Dedifferentiated amniotic fluid mesenchymal stem cell (primary cell): ENCODE measurements at regions not wholly inside any gene's neighbourhood (a gene's known extent, or its start where the extent isn't known, plus 50 kb on each side); places are given as distances from the start of the nearest gene placed in this dataset.

ENCODE experiments used
- DNase-seq: peaks from one replicate; pipeline ENCODE4 v3.0.0-alpha.2; 2016; ENCODE audit errors: extremely low spot score

DNA sequence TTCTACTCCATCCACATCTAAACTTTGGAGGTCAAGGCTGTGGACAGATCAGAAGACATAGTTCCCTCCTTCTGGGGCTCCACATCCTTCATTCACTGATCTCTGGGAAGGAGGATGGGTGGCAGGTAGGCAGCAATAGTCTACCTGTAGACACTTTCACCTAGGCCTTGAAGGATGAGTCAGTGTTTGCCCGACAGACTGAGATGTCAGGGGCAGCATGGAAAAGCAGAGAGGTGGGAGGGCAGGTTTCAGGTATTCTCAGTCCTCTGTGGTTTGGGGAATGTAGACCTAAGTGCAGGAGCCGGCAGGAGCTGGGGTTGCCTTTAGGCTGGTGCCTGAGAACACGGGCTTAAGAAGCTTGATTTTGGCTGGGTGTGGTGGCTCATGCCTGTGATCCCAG lies 171.9 kb upstream of the ZNF267 start:
- no peak for DNase-seq

DNA sequence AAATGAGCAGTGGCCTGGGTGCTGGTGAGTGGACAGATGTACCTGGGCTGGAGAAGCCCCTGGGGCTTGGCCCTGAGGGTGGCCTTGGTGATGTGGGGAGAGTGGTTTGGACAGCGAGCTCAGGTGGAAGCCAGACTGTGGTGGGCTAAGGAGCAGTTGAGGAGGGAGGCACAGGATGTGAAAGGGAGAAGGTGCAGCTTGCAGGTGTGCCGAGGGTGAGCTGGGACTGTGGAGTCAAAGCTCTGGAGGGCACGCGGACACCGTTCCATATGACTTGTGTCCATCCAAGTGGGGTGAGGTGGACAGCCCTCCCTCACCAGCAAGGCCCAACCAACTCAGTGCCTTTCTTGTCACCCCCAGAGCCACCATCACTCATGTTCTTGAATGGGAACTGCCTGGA lies 170.8 kb upstream of the ZNF267 start:
- DNase-seq: no peak

DNA sequence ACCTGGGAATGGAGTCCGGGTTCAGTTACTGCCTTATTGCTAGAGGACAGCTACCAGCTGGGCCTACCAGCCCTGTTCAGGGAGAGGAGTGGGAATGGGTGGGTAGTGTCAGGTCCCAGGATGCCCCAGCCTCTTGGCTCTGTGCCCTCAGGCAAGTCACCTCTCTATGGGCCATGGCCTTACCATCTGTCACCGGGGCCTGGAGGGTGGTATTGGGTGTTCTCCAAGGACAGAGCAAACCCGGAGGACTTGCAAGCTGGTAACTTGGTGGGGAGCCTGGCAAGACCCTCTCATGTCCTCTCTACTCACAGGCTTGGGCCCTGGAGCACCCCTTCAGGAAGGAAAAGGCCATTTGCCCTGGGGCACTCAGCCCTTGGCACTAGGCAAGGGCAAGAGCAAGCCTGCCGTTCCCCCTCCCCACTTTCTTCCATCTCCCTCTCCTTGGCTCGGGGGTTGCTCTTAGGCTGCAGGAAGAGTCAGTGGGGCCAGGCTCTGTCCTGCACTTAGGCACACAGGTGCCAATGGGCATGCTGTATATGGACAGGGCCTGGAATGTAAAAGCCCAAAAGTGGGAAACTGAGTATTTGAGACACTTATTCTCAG lies 170.0 kb upstream of the ZNF267 start:
- DNase-seq: no peak

DNA sequence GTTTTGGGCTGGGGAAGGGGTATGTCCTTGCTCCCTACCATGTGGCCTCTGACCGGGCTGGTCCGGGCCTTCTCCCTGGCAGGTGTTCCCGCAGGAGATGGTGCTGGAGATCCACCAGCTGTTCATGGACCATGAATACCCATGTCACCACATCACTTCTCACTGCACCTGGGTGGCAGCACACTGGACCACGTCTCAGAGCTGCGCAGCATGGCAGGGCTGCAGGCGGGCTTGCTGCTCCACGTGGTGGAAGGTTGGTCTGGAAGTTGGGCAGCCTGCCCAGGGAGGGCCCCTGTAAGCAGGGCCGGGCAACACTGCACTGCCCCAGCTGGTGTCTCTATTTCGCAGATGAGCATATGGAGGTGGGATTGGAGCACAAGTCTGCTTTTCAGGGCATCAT lies 169.5 kb upstream of the ZNF267 start:
- no peak for DNase-seq

DNA sequence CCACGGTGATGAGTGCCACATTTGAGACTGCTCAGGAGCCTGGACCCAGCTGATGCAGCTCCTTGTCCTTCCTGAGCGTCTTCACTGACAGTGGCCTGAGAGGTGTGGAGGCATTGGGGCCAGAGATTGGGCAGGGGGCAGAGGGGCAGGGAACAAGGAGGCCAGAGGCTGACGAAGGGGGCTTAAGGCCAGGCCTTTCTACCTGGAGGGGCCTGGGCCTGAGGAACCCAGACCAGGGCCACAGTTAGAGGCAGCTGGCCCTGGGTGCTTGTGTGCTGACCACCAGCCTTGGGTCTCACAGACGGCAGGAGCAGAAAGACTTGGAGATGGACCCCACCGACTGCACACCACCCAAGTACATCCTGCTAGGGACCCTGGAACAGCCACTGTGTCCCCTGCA lies 168.2 kb upstream of the ZNF267 start:
- DNase-seq: no peak

DNA sequence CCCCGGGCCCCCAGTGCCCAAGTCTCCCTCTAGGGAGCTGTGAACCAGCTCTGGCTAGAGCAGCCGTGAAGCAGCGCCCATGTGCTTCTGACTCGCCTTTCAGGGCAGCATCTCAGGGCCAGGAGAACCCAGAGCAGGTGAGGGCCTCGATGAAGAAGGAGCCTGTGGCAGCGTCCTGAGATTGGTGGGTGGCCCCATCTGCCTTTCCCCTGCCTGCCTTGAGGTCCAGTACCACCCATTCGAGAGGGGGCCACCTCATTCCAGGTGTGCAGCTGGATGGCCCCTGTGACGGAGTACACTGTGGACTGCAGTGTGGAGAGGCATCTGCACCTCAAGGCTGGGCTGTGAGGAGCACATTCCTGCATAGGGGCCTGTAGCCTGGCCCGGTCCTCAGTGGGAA lies 167.3 kb upstream of the ZNF267 start:
- DNase-seq: no peak

DNA sequence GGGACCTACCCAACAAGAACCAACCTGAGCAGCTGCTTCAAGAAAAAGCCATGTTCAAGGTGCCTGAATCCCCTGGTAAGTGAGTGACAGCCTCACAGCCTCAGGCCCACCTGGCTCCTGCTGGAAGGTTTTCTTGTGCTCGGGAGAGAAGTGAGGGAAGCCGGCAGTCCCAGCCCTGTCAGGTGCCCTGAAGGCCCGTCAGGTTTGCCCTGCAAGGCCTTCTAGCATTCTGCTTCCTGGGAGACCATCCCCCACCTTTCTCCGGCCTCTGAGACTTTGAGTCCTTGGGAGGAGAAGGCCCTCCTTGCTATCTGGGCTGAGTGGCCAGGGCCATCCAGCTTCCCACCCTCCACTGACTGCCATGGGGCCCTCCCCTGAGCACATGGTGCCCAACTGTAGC lies 166.7 kb upstream of the ZNF267 start:
- no peak for DNase-seq

DNA sequence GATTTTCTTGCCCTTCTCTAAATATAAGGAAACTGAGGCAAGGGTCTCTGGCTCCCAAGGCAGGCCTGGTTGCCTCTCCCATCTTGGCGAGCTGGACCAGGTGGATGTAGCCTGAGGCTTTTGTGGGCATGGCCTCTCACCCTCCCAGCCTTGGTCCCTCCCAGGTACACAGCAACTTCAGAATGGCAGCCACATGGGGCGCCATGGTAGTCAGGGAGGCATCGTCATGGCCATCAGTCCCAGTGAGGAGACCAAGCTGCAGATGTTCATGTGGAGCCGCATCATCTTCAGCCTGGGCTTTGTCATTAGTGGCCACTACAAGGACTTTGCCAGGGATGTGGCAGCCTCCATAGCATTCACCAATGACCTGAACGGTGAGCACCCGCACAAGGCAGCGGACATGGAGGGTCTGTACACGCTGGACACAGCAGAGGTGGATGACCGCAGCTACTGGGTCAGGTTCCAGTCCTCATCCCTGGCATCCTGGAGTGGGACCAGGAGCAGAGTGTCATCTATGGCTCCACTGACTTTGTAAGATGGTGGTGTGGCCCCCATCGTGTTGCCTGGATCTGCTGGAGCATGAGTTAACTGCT lies 165.8 kb upstream of the ZNF267 start:
- DNase-seq: no peak

DNA sequence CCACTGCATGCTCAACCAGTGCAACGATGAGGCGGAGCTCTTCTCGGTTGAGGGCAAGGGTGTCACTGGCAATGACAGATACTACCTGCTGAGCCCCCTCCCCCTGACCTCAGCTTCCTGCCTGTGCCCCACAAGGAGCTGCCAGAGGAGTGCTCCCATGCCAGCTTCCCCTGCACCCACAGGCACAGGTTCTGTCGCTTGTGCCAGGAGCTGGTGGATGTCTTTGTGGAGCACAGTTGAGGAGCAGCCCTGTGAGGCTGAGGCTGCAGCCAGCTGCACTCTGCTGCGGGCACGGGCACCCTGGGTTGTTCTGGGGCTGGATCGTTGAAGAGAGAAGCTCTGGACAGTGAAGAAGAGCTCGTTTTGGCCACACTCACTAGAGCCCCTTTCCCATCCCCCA lies 165.3 kb upstream of the ZNF267 start:
- DNase-seq: no peak

DNA sequence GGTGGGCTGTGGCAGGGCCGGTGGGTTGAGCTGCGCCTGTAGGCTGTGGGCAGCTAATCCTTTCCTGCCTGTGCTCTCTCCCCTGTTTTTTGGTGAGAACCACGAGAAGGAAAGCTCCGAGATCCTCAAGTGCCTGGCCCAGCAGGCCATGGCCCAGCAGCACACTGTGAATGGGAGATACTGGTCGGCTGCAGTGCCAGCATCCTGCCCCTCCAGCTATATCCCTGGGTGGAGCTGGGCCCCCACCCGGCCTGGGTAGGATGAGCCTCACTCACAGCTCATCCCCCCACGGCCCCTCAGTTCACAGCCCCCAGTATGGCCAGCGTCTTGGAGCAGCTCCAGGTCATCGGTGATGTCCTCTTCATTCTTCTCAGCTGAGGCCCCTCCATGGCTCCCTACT lies 164.4 kb upstream of the ZNF267 start:
- DNase-seq: no peak

DNA sequence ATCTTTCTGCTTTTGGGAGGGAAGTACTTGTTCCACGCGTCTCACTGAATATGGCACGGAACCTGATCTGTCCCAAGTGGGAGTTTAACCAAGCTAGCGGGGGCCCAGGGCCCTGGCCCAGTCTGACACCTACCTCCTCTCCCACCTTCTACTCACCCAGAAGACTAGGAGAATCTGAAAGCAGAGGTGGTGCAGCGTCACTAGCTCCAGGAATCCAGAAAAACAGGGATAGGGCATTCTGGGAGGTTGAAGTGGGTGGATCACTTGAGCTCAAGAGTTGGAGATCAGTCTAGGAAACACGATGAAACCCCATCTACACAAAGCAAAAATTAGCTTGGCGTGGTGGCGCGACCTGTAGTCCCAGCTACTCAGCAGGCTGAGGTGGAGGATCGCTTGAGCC lies 163.5 kb upstream of the ZNF267 start:
- no peak for DNase-seq

DNA sequence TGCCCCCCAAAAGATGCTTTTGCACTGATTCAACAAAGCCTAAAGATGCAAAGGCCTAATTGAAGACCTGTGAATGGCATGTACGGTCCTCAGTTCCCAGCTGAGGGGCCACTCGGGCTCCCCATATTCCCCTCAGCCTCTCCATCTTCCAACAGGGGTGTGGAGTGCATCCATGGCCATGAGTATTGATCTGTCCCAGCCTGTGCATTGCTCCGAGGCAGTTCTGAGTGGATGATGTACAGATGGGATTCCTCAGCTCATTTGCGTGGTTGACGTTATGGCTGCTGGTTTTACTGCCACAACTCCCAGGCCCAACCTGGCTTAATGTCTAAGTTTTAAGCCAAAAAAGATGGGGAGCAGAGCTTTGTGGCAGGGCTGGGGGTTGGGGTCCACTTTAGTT lies 162.7 kb upstream of the ZNF267 start:
- DNase-seq: no peak

DNA sequence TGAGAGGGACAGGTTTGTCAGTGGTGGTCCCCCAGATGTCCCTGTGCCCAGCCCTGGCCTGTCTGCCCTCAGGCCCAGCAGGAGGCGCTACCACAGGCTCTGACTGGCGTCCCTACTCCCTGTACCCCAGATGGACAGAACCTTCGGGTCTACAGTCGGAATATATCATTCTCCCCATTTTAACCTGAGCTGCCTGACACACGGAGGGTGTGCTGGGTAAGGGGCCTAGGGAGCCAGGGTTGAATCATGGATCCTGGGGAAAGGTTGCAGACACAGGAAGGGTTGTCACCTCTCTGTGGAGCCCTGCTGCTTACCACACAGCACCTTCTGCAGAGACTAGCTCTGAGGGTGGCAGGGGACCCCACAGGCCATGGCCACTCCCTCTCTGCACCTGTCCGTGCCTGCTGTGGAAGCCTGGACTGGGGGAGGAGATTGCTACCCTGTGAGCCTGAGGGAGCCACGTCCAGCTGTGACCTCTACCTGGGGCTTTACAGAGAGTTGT lies 162.2 kb upstream of the ZNF267 start:
- DNase-seq: no peak

DNA sequence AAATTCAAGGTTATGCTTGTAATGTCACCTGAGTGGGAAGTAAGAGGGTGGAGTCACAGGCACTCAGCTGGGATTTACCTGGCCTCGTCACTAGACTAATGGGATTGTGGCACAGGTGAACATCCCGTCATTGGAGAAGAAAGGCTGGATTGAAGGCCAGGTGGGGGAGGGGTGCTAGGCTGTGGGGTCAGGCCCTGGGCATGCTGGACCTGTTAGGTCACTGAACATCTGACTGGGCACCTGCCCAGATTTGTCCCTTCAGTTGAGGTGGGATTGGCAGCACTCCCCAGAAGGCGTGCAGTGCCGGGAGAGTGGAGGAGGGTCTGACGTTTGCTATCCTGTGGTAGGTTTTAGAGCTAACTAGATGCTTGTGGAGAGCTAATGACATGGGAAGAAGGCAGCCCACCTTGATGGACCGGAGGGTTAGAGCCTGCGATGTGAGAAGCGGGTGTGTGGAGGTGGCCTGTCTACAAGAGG lies 161.5 kb upstream of the ZNF267 start:
- DNase-seq: no peak

DNA sequence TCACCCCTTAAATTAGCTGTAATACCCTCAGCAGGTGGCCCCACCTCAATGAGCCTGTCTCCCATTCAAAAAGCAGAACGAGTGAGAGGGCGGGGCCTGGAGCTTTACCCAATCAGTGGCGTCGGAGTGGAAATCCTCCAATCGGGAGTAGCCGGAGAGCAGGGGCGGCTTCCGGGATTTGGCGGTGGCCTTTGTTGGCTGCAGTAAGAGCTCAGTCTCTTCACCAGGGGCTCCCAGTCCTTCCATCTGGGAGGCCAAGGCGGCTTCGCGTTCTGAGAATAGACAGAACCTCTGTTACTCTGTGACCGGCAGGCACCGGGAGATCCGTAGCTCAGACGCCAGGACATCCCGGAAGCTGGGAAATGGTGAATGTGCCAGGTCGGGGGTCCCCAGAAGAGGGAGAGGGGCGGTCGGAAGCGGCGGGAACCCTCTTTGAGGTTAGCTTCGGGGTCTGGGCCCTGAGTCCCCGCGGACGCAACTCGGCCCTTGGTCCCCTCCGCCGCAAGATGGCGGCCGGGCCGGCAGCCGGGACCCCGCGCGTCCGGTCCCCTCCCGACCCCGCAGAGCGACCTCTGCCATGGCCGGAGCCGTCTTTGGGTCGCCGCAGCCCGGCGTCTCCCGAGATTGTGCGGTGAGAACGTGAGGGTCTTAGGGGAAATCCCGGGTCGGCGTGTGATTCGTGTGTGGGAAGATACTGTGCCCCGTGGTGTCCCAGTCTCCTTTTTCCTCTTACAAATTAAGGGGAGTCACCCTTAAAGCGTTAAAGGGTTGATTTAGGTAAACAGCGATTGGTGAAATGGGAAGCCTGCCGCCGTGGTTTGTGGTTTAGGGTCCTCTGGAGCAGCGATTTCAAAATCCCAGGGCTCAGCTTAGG lies 160.3 kb upstream of the ZNF267 start:
- peak; percentile 95 for DNase-seq

DNA sequence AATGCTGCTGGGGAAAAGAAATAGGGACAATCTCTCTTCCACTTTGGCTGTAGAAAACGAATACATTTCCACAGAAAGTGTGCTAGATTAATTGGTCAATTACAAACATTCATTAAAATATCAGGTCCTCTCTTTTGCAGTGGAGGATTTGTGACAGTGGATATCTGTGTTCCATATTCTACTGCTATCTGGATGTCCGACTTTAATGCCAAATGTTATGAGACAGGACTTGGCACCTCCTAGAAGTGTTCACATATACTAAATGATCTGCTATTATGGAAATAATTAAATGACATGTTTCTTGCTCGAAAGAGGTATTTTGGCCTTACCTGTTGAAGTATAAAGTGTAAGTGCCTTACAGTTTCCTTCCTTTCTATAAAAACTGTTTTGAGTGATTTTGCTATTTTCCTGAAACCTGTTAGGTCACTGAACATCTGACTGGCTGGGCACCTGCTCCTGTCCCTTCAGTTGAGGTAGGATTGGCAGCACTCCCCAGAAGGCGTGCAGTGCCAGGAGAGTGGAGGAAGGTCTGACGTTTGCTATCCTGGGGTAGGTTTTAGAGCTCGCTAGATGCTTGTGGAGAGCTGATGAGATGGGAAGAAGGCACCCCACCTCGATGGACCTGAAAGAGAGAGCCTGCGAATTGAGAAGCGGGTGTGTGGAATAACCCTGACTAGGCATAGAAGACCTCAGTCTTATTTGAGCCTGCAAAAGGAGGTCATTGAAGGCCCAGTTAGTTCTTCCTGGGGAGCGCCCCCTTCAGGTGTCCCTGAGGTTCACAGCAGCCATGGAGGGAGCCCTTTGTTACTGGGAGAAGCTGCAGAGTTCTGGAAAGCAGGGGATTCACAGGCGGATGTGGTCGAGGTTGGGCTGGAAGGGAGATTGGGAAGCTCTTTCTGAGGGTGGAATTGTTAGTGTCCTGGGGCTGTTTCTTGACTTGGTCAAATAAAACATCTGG lies 159.4 kb upstream of the ZNF267 start:
- no peak for DNase-seq

DNA sequence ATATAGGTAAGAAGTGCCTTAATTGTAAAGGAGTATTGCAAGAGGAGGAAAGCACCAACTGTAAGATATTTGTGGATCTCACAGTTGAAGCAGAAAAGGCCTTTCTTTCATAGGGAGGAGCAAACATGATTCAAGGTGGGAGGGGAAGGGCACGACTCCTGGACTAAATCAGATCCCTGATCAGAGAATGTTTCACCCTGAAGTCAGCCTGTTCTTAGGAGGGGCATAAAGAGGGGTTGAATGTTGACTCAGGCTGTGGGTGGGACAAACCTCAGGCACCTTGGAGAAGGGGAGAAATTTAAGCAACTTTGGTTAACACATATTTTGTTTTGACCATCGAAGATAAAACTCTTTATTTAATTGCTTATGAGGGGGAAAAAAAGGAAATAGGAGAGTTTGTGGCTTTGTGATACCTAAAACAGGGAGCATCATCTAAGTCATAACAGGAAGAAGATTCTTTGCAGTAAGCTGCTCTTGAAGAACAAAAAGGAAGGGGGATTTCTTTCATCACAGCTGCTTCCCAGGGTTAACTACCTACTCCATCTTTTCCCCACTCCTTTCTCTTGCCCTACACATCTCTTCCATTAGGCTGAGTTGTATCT lies 158.6 kb upstream of the ZNF267 start:
- DNase-seq: no peak

DNA sequence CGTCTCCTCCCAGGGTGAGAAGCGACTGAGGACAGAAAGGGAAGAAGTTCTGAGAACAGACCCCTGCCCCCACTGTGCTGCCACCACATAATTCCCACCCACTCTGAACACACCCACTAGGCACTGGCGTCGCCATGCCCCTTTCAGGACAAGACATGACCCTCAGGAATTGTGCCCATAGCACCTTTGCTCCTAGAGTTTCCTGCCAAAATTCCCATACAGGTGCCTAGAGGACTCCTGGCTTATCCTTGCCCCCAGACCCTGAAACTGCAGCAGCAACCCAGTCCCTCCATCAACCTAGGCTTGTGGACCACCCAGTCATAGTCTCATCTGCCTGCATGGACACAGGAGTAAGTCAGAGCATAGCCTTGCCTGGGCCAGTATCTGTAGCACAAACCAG lies 157.7 kb upstream of the ZNF267 start:
- no peak for DNase-seq

DNA sequence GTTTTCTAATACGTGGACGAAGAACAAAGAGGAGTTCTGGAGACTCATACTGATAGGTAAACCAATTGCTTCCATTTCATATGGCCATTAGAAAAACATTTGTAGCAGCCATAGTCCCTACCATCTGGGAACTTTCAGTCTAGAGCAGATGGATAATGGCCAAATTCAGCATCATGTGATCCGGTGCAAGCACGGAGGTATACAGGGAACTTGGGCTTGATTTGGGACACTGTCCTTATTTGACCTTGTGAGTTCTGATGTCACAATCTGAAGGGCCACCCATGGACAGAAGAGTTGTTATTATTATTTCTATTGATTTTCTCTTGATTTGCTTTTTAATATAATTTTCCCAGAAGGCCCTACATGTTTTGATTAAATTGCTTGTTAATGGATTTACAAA lies 154.6 kb upstream of the ZNF267 start:
- no peak for DNase-seq

DNA sequence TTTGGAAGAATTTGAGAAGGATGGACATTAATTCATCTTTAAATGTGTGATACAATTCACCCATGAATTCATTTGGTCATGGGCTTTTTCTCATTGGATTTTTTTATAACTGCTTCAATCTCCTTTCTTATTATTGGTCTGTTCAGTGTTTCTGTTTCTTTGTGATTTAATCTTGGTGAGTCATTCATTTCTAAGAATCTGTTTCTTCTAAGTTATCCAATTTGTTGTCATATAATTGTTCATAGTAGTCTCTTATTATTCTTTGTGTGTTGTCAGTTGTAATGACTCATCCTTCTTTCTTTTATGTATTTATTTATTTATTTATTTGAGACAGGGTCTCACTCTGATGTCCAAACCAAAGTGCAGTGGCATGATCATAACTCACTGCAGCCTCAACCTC lies 146.1 kb upstream of the ZNF267 start:
- DNase-seq: no peak

DNA sequence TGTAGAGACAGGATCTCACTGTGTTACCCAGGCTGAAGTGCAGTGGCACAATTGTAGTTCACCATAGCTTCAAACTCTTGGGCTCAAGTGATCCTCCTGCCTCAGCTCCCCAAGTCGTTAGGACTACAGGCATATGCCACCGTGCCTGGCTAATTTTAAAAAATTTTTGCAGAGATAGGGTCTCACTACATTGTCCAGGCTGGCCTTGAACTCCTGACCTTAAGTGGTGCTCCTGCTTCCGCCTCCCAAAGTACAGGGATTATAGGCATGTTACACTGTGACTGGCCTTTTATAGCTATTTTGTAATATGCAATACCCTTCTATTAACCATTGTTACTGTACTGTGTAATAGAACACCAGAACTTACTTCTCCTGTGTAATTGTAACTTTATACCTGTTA lies 139.3 kb upstream of the ZNF267 start:
- DNase-seq: no peak
